ENCODE measurements at regions not wholly inside any gene's neighbourhood (a gene's known extent, or its start where the extent isn't known, plus 50 kb on each side); places are given as distances from the start of the nearest gene placed in this dataset.

- peak; percentile 45 for DNase-seq (ENCODE audit: low spot score)
Observed at GRCh38 chr9:16133556-16134227, 580.8 kb downstream of the CCDC171 start.

- DNase-seq (ENCODE audit: low spot score) = no peak
Observed at GRCh38 chr9:16134351-16134750, 581.5 kb downstream of the CCDC171 start.

- DNase-seq (ENCODE audit: low spot score) = no peak
Observed at GRCh38 chr9:16135968-16136367, 583.1 kb downstream of the CCDC171 start.

- DNase-seq (ENCODE audit: low spot score) = no peak
Observed at GRCh38 chr9:16136451-16136850, 583.6 kb downstream of the CCDC171 start.

- DNase-seq (ENCODE audit: low spot score) = no peak
Observed at GRCh38 chr9:16136961-16137360, 584.1 kb downstream of the CCDC171 start.

- no peak for DNase-seq (ENCODE audit: low spot score)
Observed at GRCh38 chr9:16138561-16139491, 586.0 kb downstream of the CCDC171 start.

- DNase-seq (ENCODE audit: low spot score) = no peak
Observed at GRCh38 chr9:16139774-16140173, 586.9 kb downstream of the CCDC171 start.

- no peak for DNase-seq (ENCODE audit: low spot score)
Observed at GRCh38 chr9:16143310-16143709, 590.5 kb downstream of the CCDC171 start.

GRCh38 chr9:16143947-16144890 is 591.4 kb downstream of the CCDC171 start:
- no peak for DNase-seq (ENCODE audit: low spot score)

- no peak for DNase-seq (ENCODE audit: low spot score)
Observed at GRCh38 chr9:16145196-16145950, 592.5 kb downstream of the CCDC171 start.

GRCh38 chr9:16147726-16148125 is 594.9 kb downstream of the CCDC171 start:
- DNase-seq (ENCODE audit: low spot score) = no peak

GRCh38 chr9:16150501-16150900 is 597.7 kb downstream of the CCDC171 start:
- no peak for DNase-seq (ENCODE audit: low spot score)

- no peak for DNase-seq (ENCODE audit: low spot score)
Observed at GRCh38 chr9:16150938-16151650, 598.3 kb downstream of the CCDC171 start.

GRCh38 chr9:16152276-16153101 is 599.6 kb downstream of the CCDC171 start:
- no peak for DNase-seq (ENCODE audit: low spot score)

GRCh38 chr9:16153221-16153620 is 600.4 kb downstream of the CCDC171 start:
- DNase-seq (ENCODE audit: low spot score) = no peak

- no peak for DNase-seq (ENCODE audit: low spot score)
Observed at GRCh38 chr9:16153741-16154140, 600.9 kb downstream of the CCDC171 start.

- DNase-seq (ENCODE audit: low spot score) = no peak
Observed at GRCh38 chr9:16154521-16155078, 601.8 kb downstream of the CCDC171 start.

- DNase-seq (ENCODE audit: low spot score) = no peak
Observed at GRCh38 chr9:16155878-16156277, 603.0 kb downstream of the CCDC171 start.

GRCh38 chr9:16157216-16157615 is 604.4 kb downstream of the CCDC171 start:
- no peak for DNase-seq (ENCODE audit: low spot score)

GRCh38 chr9:16157651-16158050 is 604.8 kb downstream of the CCDC171 start:
- no peak for DNase-seq (ENCODE audit: low spot score)
